AG09319 (cell line): ENCODE measurements at regions not wholly inside any gene's neighbourhood (a gene's known extent, or its start where the extent isn't known, plus 50 kb on each side); places are given as distances from the start of the nearest gene placed in this dataset.
"Not testable (repeated sequence)": the region's sequence is repeated elsewhere in the genome, so short reads cannot be mapped to it uniquely, and the experiment has no call there.

Source experiments
- DNase-seq: peaks from one replicate; pipeline ENCODE4 v3.0.0-alpha.2; 2010; ENCODE audit warnings: low read depth; ENCODE audit errors: extremely low read depth
- CTCF ChIP-seq: IDR thresholded peaks from 2 replicates; pipeline ENCODE4 v1.5.1; 2011; ENCODE audit warnings: low read depth, mild to moderate bottlenecking, inconsistent platforms, low read length, moderate library complexity

GRCh38 chr15:38129531-38130204 lies 123.0 kb upstream of the SPRED1 start:
- TF ChIP-seq CTCF: no peak
- DNase-seq: peak; percentile 97

GRCh38 chr15:38130205-38130567 lies 122.5 kb upstream of the SPRED1 start:
- no peak for DNase-seq
- TF ChIP-seq CTCF: no peak

- TF ChIP-seq CTCF: no peak
- peak; percentile 97 for DNase-seq
These were observed 121.7 kb upstream of the SPRED1 start for GRCh38 chr15:38130740-38131498.

- no peak for DNase-seq
- no peak for TF ChIP-seq CTCF
These were observed 118.4 kb upstream of the SPRED1 start for GRCh38 chr15:38134252-38134651.

GRCh38 chr15:38142195-38142594 lies 110.4 kb upstream of the SPRED1 start:
- DNase-seq: not testable (repeated sequence)

GRCh38 chr15:38144921-38145320 lies 107.7 kb upstream of the SPRED1 start:
- no peak for TF ChIP-seq CTCF

GRCh38 chr15:38145651-38146111 lies 107.0 kb upstream of the SPRED1 start:
- no peak for DNase-seq
- TF ChIP-seq CTCF: no peak

More at GRCh38 chr15:38144921-38145320, 107.7 kb upstream of the SPRED1 start:
- DNase-seq: no peak
